Adrenal gland (tissue), 5 donors: ENCODE measurements at regions not wholly inside any gene's neighbourhood (a gene's known extent, or its start where the extent isn't known, plus 50 kb on each side); places are given as distances from the start of the nearest gene placed in this dataset.

Experiments used
- POLR2A ChIP-seq, 2 donors: fragments of 450-650 bp; IDR thresholded peaks; one replicate each; pipeline ENCODE4 v1.6.1; 2017; ENCODE audit warnings: antibody characterized with exemption in 2 of 2, mild to moderate bottlenecking in 2 of 2, moderate library complexity in 1 of 2
- TF ChIP-seq, protein P1 (sequence below), 6 experiments: fragments of 450-650 bp in 4 of 6; fragments of 200-600 bp in 2 of 6; sonication (generic) in 1 of 6; IDR thresholded peaks; 1 replicate in 5 of 6; 2 replicates in 1 of 6; pipeline versions ENCODE4 v1.5.1 to v1.8.0; 2016 to 2021; ENCODE audit warnings: antibody characterized with exemption in 6 of 6, mild to moderate bottlenecking in 2 of 6, moderate library complexity in 1 of 6
- donor health status: DM: no; HTN: no; CAD: no.

- TF ChIP-seq, protein P1, sequence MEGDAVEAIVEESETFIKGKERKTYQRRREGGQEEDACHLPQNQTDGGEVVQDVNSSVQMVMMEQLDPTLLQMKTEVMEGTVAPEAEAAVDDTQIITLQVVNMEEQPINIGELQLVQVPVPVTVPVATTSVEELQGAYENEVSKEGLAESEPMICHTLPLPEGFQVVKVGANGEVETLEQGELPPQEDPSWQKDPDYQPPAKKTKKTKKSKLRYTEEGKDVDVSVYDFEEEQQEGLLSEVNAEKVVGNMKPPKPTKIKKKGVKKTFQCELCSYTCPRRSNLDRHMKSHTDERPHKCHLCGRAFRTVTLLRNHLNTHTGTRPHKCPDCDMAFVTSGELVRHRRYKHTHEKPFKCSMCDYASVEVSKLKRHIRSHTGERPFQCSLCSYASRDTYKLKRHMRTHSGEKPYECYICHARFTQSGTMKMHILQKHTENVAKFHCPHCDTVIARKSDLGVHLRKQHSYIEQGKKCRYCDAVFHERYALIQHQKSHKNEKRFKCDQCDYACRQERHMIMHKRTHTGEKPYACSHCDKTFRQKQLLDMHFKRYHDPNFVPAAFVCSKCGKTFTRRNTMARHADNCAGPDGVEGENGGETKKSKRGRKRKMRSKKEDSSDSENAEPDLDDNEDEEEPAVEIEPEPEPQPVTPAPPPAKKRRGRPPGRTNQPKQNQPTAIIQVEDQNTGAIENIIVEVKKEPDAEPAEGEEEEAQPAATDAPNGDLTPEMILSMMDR (IDR thresholded peaks at IDR 0.05): peak in 1 of 6 experiments; percentile 6
- TF ChIP-seq POLR2A (IDR thresholded peaks at IDR 0.05): no peak
Measured at GRCh38 chr7:49187543-49188268, 263.4 kb downstream of the CDC14C start.
